ENCODE measurements at regions not wholly inside any gene's neighbourhood (a gene's known extent, or its start where the extent isn't known, plus 50 kb on each side); places are given as distances from the start of the nearest gene placed in this dataset.
"Not testable (repeated sequence)": the region's sequence is repeated elsewhere in the genome, so short reads cannot be mapped to it uniquely, and the experiment has no call there.

- no peak for DNase-seq (ENCODE audit: extremely low read depth in 1 of 2, low read depth in 1 of 2)
Observed at GRCh38 chr4:112708772-112709171, 71.8 kb downstream of the LARP7 start.

- DNase-seq (ENCODE audit: extremely low read depth in 1 of 2, low read depth in 1 of 2) = no peak
Observed at GRCh38 chr4:112714922-112715901, 78.3 kb downstream of the LARP7 start.

GRCh38 chr4:112717856-112718255 is 80.9 kb downstream of the LARP7 start:
- no peak for DNase-seq (ENCODE audit: extremely low read depth in 1 of 2, low read depth in 1 of 2)

GRCh38 chr4:112721627-112722026 is 84.7 kb downstream of the LARP7 start:
- no peak for DNase-seq (ENCODE audit: extremely low read depth in 1 of 2, low read depth in 1 of 2)

- DNase-seq (ENCODE audit: extremely low read depth in 1 of 2, low read depth in 1 of 2) = no peak
Observed at GRCh38 chr4:112726041-112726440, 89.1 kb downstream of the LARP7 start.

- DNase-seq (ENCODE audit: extremely low read depth in 1 of 2, low read depth in 1 of 2) = not testable (repeated sequence)
Observed at GRCh38 chr4:112727728-112728127, 90.8 kb downstream of the LARP7 start.

GRCh38 chr4:112731715-112732114 is 94.8 kb downstream of the LARP7 start:
- no peak for DNase-seq (ENCODE audit: extremely low read depth in 1 of 2, low read depth in 1 of 2)

- no peak for DNase-seq (ENCODE audit: extremely low read depth in 1 of 2, low read depth in 1 of 2)
Observed at GRCh38 chr4:112732142-112732541, 95.2 kb downstream of the LARP7 start.

- DNase-seq (ENCODE audit: extremely low read depth in 1 of 2, low read depth in 1 of 2) = peak in 1 of 2 donors; percentile 8
Observed at GRCh38 chr4:112735474-112735951, 98.6 kb downstream of the LARP7 start.

- DNase-seq (ENCODE audit: extremely low read depth in 1 of 2, low read depth in 1 of 2) = no peak
Observed at GRCh38 chr4:112736718-112737135, 99.8 kb downstream of the LARP7 start.

GRCh38 chr4:112739442-112739841 is 102.5 kb downstream of the LARP7 start:
- DNase-seq (ENCODE audit: extremely low read depth in 1 of 2, low read depth in 1 of 2) = no peak

- DNase-seq (ENCODE audit: extremely low read depth in 1 of 2, low read depth in 1 of 2) = no peak
Observed at GRCh38 chr4:112747036-112747435, 110.1 kb downstream of the LARP7 start.

GRCh38 chr4:112748352-112748878 is 111.5 kb downstream of the LARP7 start:
- no peak for DNase-seq (ENCODE audit: extremely low read depth in 1 of 2, low read depth in 1 of 2)

GRCh38 chr4:112750749-112751148 is 113.8 kb downstream of the LARP7 start:
- DNase-seq (ENCODE audit: extremely low read depth in 1 of 2, low read depth in 1 of 2) = not testable (repeated sequence)

- no peak for DNase-seq (ENCODE audit: extremely low read depth in 1 of 2, low read depth in 1 of 2)
Observed at GRCh38 chr4:112751447-112751846, 114.5 kb downstream of the LARP7 start.

- no peak for DNase-seq (ENCODE audit: extremely low read depth in 1 of 2, low read depth in 1 of 2)
Observed at GRCh38 chr4:112752061-112752460, 115.1 kb downstream of the LARP7 start.

- DNase-seq (ENCODE audit: extremely low read depth in 1 of 2, low read depth in 1 of 2) = no peak
Observed at GRCh38 chr4:112752510-112752909, 115.6 kb downstream of the LARP7 start.

- no peak for DNase-seq (ENCODE audit: extremely low read depth in 1 of 2, low read depth in 1 of 2)
Observed at GRCh38 chr4:112753333-112753732, 116.4 kb downstream of the LARP7 start.

- no peak for DNase-seq (ENCODE audit: extremely low read depth in 1 of 2, low read depth in 1 of 2)
Observed at GRCh38 chr4:112759313-112759712, 122.4 kb downstream of the LARP7 start.

GRCh38 chr4:112765317-112765974 is 128.5 kb downstream of the LARP7 start:
- no peak for DNase-seq (ENCODE audit: extremely low read depth in 1 of 2, low read depth in 1 of 2)

GRCh38 chr4:112766422-112766821 is 129.5 kb downstream of the LARP7 start:
- DNase-seq (ENCODE audit: extremely low read depth in 1 of 2, low read depth in 1 of 2) = no peak

GRCh38 chr4:112767386-112767785 is 130.4 kb downstream of the LARP7 start:
- DNase-seq (ENCODE audit: extremely low read depth in 1 of 2, low read depth in 1 of 2) = no peak

All from stimulated activated CD8-positive, alpha-beta memory T cell treated with anti-CD3 and anti-CD28 coated beads, Interleukin-7, amount 100 ng/mL, for 48 hours (primary cell).